ENCODE measurements at regions not wholly inside any gene's neighbourhood (a gene's known extent, or its start where the extent isn't known, plus 50 kb on each side); places are given as distances from the start of the nearest gene placed in this dataset.

DNA sequence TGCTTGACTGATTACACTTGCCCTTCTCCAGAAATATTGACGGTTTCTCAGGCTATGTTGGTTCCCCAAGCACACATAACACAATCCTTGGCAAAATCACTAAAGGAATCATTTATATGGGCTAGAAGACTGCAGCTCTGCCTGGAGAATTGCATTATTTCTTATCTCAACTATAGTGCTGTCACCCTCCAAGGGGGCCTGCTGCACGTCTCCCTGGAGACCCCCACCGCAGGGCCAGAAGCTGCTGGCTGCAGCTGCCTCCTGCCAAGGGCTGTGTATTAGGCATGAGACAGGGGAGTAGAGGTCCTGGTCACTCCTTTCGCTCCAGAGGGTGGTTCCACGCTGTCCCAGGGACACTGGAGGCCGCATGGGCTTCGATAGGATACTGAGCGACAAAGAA lies 76.6 kb downstream of the LRRC30 start:
- TF ChIP-seq, protein P1, sequence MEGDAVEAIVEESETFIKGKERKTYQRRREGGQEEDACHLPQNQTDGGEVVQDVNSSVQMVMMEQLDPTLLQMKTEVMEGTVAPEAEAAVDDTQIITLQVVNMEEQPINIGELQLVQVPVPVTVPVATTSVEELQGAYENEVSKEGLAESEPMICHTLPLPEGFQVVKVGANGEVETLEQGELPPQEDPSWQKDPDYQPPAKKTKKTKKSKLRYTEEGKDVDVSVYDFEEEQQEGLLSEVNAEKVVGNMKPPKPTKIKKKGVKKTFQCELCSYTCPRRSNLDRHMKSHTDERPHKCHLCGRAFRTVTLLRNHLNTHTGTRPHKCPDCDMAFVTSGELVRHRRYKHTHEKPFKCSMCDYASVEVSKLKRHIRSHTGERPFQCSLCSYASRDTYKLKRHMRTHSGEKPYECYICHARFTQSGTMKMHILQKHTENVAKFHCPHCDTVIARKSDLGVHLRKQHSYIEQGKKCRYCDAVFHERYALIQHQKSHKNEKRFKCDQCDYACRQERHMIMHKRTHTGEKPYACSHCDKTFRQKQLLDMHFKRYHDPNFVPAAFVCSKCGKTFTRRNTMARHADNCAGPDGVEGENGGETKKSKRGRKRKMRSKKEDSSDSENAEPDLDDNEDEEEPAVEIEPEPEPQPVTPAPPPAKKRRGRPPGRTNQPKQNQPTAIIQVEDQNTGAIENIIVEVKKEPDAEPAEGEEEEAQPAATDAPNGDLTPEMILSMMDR (IDR thresholded peaks at IDR 0.05) = no peak
- TF ChIP-seq POLR2A (IDR thresholded peaks at IDR 0.05) = no peak

All from thyroid gland (tissue), 4 donors.